Kidney epithelial cell (primary cell): ENCODE measurements at regions not wholly inside any gene's neighbourhood (a gene's known extent, or its start where the extent isn't known, plus 50 kb on each side); places are given as distances from the start of the nearest gene placed in this dataset.

Source experiments
- DNase-seq: peaks from one replicate; pipeline ENCODE4 v3.0.0-alpha.2; 2010; ENCODE audit warnings: low read depth
- H3K27me3 ChIP-seq: 2 replicates; pipeline ENCODE4 v1.6.0; 2011; ENCODE audit warnings: low read length; ENCODE audit not compliant: control insufficient read depth, insufficient read depth
- H3K36me3 ChIP-seq: 2 replicates; pipeline ENCODE4 v1.5.1; 2011; ENCODE audit warnings: low read length; ENCODE audit not compliant: control insufficient read depth, insufficient read depth
- H3K4me3 ChIP-seq: 2 replicates; pipeline ENCODE4 v1.5.1; 2011; ENCODE audit warnings: low read depth, mild to moderate bottlenecking, control low read depth, low read length
- CTCF ChIP-seq: IDR thresholded peaks from 2 replicates; pipeline ENCODE4 v1.5.1; 2011; ENCODE audit warnings: mild to moderate bottlenecking, moderate library complexity, low read length, control low read depth, inconsistent platforms; ENCODE audit not compliant: insufficient read depth, poor library complexity, severe bottlenecking

GRCh38 chr11:27187075-27187847 lies 146.6 kb downstream of the BBOX1 start:
- no peak for DNase-seq
- H3K4me3 ChIP-seq = no peak overlapping the region
- H3K27me3 ChIP-seq = no peaks in the 10 kb centered on the region
- H3K36me3 ChIP-seq = no peaks in the 10 kb centered on the region
- no peak for TF ChIP-seq CTCF

- DNase-seq = no peak
- TF ChIP-seq CTCF = no peak
- Histone ChIP-seq H3K36me3 (no peaks in the 10 kb centered on the region), H3K27me3 (no peaks in the 10 kb centered on the region), H3K4me3 (no peak overlapping the region)
Observed at GRCh38 chr11:27186580-27186979, 146.0 kb downstream of the BBOX1 start.

- Histone ChIP-seq H3K36me3 (no peaks in the 10 kb centered on the region), H3K4me3 (no peak overlapping the region), H3K27me3 (no peaks in the 10 kb centered on the region)
- DNase-seq = no peak
- TF ChIP-seq CTCF = no peak
Observed at GRCh38 chr11:27184458-27185312, 144.1 kb downstream of the BBOX1 start.

GRCh38 chr11:27183672-27184457 lies 143.2 kb downstream of the BBOX1 start:
- no peak for DNase-seq
- Histone ChIP-seq H3K36me3 (no peaks in the 10 kb centered on the region), H3K4me3 (no peak overlapping the region), H3K27me3 (no peaks in the 10 kb centered on the region)
- TF ChIP-seq CTCF = peak; percentile 68

GRCh38 chr11:27179334-27179733 lies 138.7 kb downstream of the BBOX1 start:
- no peak for DNase-seq
- Histone ChIP-seq H3K27me3 (no peaks in the 10 kb centered on the region), H3K4me3 (no peak overlapping the region), H3K36me3 (no peaks in the 10 kb centered on the region)
- no peak for TF ChIP-seq CTCF
